Muscle of arm (tissue), 1 donor: ENCODE measurements at regions not wholly inside any gene's neighbourhood (a gene's known extent, or its start where the extent isn't known, plus 50 kb on each side); places are given as distances from the start of the nearest gene placed in this dataset.
A peak's percentile ranks its signal among the peaks of the same experiment; 100 is the strongest.
"Not testable (repeated sequence)": the region's sequence is repeated elsewhere in the genome, so short reads cannot be mapped to it uniquely, and the experiment has no call there.

Source experiments
- DNase-seq: peaks from one replicate; pipeline ENCODE4 v3.0.0-alpha.2; 2013

GRCh38 chrX:96529386-96529785 is 155.3 kb upstream of the DIAPH2 start:
- DNase-seq = not testable (repeated sequence)

GRCh38 chrX:96538104-96538725 is 146.4 kb upstream of the DIAPH2 start:
- DNase-seq = no peak

- no peak for DNase-seq
Observed at GRCh38 chrX:96540111-96540631, 144.5 kb upstream of the DIAPH2 start.

- not testable (repeated sequence) for DNase-seq
Observed at GRCh38 chrX:96546281-96546680, 138.4 kb upstream of the DIAPH2 start.

GRCh38 chrX:96551322-96551872 is 133.2 kb upstream of the DIAPH2 start:
- DNase-seq = no peak

- DNase-seq = peak; percentile 8
Observed at GRCh38 chrX:96556886-96557285, 127.8 kb upstream of the DIAPH2 start.

GRCh38 chrX:96561129-96561528 is 123.5 kb upstream of the DIAPH2 start:
- DNase-seq = not testable (repeated sequence)

GRCh38 chrX:96563646-96564045 is 121.0 kb upstream of the DIAPH2 start:
- no peak for DNase-seq

GRCh38 chrX:96564595-96564994 is 120.0 kb upstream of the DIAPH2 start:
- DNase-seq = no peak

- no peak for DNase-seq
Observed at GRCh38 chrX:96566878-96567277, 117.8 kb upstream of the DIAPH2 start.

- no peak for DNase-seq
Observed at GRCh38 chrX:96568071-96568470, 116.6 kb upstream of the DIAPH2 start.

GRCh38 chrX:96569034-96569433 is 115.6 kb upstream of the DIAPH2 start:
- DNase-seq = no peak

- no peak for DNase-seq
Observed at GRCh38 chrX:96575011-96575410, 109.6 kb upstream of the DIAPH2 start.

GRCh38 chrX:96576368-96576767 is 108.3 kb upstream of the DIAPH2 start:
- DNase-seq = no peak

GRCh38 chrX:96578781-96579180 is 105.9 kb upstream of the DIAPH2 start:
- no peak for DNase-seq

- DNase-seq = no peak
Observed at GRCh38 chrX:96579252-96579651, 105.4 kb upstream of the DIAPH2 start.

- DNase-seq = no peak
Observed at GRCh38 chrX:96590403-96590802, 94.2 kb upstream of the DIAPH2 start.

GRCh38 chrX:96591421-96591820 is 93.2 kb upstream of the DIAPH2 start:
- no peak for DNase-seq

- DNase-seq = not testable (repeated sequence)
Observed at GRCh38 chrX:96597847-96598246, 86.8 kb upstream of the DIAPH2 start.

- DNase-seq = peak; percentile 2
Observed at GRCh38 chrX:96611619-96612362, 72.9 kb upstream of the DIAPH2 start.

- no peak for DNase-seq
Observed at GRCh38 chrX:96615448-96615847, 69.2 kb upstream of the DIAPH2 start.

- no peak for DNase-seq
Observed at GRCh38 chrX:96619588-96619987, 65.1 kb upstream of the DIAPH2 start.

- DNase-seq = peak; percentile 5
Observed at GRCh38 chrX:96621811-96622210, 62.8 kb upstream of the DIAPH2 start.
